GM18498 (cell line): ENCODE measurements at regions not wholly inside any gene's neighbourhood (a gene's known extent, or its start where the extent isn't known, plus 50 kb on each side); places are given as distances from the start of the nearest gene placed in this dataset.

Experiments
- ATAC-seq: cut with Tn5 transposase; IDR thresholded peaks from one replicate; pipeline ENCODE4 v1.9.1; 2021; ENCODE audit warnings: mild to moderate bottlenecking, moderate library complexity; ENCODE audit not compliant: unreplicated experiment

DNA sequence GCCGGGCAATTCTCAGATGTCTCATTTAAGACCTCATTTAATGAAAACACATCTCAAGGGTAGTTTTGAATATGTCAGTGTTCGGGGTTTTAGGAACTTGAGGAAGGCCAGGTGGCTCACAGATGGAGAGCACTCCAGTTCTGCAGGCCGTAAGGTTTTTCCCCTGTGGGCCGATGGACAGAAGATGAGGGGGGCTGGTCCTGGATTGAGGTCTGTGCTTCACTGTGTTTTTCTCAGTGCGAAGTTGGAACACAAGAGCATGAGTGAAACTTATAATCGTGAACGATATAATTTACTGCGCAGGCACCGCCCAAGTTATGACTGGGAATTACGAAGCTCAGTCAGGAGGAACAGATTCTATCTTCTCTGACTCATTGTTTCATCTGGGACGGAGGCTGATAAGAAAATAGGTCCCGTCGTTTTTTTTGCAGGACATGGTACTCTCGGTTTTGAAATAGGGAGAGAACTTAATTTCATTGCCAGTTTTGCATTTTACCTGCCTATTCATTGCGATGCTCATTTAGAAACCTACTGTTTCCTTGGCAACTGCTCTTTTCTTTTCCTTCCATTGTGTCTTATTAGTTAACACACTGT, 591.0 kb upstream of the PFKP start:
- ATAC-seq: no peak

DNA sequence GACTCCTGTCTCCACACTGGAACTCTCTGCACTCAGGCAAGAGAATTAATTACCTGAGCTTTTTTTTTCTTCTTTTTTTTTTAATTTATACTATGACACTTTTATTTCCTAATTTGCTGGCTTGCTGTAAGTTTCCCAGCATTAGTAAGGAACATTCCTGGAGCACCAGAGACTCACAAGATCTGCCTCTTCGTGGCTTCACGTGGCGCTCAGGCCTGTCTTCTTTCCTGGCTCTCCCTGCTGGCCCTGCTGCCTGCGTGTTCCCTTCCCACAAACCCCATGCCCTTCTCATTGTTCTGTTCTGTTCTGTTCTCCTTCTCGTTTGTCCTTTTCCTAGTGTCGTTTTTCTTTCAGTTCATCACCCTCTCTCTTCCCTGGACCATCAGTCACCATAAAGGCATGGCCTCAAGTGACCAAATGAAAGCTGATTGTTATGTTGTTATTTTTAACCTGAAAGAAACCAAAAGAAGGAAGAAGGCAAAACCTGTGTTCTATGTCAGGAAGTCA, 591.6 kb upstream of the PFKP start:
- ATAC-seq: no peak

- ATAC-seq: no peak
These were observed 595.5 kb upstream of the PFKP start for GRCh38 chr10:2471811-2472210.

GRCh38 chr10:2469802-2470201, 597.5 kb upstream of the PFKP start:
- ATAC-seq: no peak

DNA sequence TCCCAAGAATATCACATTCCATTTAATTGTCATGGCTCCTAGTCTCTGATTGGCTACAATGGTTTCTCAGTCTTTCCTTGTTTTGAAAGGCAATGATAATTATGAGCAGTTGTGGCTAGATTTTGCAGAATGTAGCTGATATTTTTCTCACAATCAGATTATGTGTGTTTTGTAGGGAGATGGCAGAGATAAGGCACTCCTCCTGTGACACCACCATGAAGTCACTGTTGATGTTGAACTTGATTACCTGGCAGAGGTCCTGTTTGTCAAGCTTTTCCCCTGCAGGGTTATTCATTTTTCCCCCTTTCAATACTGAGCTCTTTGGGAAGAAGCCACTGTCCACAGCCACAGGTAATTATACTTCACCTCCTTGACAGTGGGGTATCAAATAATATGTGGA, 602.9 kb upstream of the PFKP start:
- no peak for ATAC-seq

DNA sequence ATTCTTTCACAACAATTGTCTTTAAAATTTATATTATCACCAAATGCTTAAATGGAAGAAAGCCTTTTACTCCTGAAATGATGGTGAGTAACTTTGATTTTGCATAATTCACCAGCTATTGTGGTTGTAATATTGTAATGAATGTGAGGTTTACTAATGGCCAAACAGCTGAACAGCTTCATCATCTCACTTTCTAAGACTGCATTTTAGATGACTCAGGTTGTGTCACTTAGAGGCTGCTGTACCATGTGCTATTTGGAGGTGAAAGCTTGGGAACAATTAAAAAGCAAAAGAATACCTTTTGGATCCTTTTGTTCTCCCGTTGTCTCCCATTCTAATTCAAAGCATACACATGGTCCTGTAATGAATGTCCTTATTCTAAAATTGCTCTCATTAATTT, 604.0 kb upstream of the PFKP start:
- no peak for ATAC-seq

DNA sequence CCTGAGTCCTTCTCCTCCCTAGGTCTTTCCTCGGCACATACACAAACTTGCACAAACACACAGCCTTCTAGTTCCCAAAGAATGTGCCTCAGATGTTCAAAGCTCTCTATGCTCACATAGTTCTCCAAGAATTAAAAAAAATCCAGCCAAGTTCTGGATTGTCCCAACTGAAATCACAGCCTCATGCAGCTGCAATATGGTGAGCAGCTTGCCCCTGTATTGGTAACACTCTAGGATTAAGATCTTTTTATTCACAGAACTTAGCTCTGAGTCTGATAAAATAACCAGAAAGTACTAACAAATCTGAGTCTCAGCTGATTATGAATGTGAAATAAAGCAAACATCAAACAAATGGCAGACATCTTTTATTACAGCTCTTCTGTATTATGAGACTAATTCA, 604.8 kb upstream of the PFKP start:
- no peak for ATAC-seq

- ATAC-seq: no peak
These were observed 606.5 kb upstream of the PFKP start for GRCh38 chr10:2460812-2461211.

DNA sequence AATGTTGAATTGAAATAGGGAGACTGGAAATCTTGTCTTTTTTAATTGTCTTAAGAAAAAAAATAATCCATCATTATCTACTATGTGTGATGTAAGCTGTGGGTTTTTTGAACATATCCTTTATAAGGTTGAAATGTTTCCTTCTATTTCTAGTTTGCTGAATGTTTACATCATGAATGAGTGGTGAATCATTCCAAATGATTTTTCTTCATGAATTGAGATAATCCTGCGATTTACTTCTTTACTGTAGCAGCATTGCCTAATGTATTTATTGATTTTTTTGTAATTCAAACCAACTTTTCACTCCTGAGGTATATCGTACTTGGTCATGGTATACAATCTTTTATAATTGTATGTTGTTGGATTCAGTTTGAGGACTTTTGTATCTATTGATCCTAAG, 607.6 kb upstream of the PFKP start:
- no peak for ATAC-seq

- no peak for ATAC-seq
These were observed 610.5 kb upstream of the PFKP start for GRCh38 chr10:2456834-2457233.

DNA sequence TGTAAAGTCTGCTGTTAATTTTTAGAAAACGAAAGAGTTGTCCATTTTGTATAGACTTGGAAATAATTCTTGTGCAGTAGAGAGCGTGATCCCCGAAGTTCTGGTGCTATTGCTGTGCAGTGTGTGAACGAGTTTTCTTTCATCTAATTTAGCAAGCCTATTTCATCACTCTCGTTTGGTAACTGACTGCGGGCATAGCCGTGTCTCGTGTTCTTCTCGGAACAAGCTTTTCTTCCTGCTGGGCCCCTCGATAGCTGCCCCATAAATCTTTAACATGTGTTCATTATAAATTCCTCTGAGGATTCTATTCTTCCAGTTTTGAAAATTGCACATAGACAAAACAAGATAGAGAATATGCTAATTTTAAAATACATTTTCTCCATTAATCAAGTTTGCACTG, 622.0 kb upstream of the PFKP start:
- no peak for ATAC-seq

DNA sequence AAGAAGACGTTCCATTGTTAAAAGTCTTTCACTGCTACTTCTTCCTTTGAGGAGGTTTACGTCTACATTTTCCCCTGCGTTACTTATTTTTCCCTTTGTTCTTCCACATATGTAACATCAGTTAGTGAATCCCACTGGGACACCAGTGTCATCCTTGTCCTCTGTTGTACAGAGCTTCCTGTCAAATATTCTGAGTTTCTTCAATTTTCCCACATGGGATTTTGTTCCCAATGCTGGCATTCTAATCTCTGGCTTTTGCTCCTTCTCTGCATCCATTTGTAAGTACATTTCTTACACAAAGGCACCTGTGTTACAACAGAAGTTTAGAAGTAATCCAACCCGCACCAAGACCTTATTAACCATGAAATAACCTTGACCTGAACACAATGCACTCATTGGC, 627.4 kb upstream of the PFKP start:
- ATAC-seq: no peak

DNA sequence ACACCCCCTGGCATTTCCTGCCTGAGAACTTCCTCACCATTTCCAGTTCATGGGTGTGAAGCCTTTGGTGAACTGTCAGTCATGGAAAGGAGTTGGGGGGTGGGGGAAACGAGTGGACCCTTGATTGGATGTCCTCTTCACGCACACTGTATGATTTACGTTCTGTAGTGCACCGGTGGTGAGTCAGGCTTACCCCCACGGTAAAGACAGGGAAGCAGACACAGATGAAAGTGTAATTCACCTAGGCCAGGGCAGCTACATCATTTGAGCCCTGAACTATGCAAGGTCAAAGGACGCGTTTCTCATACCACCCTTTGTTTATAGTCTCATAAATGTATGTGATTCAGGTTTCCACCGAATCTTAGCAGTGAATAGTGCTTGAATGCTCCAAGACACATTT, 628.3 kb upstream of the PFKP start:
- no peak for ATAC-seq

- ATAC-seq: no peak
These were observed 629.0 kb upstream of the PFKP start for GRCh38 chr10:2438248-2438939.

GRCh38 chr10:2436933-2437332, 630.4 kb upstream of the PFKP start:
- no peak for ATAC-seq

- no peak for ATAC-seq
These were observed 635.4 kb upstream of the PFKP start for GRCh38 chr10:2431961-2432360.

GRCh38 chr10:2427412-2427811, 639.9 kb upstream of the PFKP start:
- ATAC-seq: no peak

DNA sequence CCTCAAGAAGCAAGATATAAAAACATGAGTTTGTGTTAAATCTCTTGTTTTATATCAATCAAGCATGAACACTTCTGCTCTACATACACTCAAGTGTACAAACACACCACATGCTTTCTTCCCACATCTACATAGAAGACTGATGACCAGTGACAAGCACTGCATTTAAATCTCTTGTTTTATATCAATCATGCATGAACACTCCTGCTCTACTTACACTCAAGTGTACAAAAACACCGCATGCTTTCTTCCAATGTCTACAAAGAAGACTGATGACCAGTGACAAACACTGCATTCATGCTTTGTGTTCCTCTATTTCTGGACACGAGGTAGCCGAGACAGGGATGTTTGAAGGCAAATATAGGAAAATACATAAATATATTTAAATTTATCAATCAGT, 642.0 kb upstream of the PFKP start:
- ATAC-seq: no peak

GRCh38 chr10:2414562-2414961, 652.8 kb upstream of the PFKP start:
- no peak for ATAC-seq

GRCh38 chr10:2414039-2414438, 653.3 kb upstream of the PFKP start:
- no peak for ATAC-seq

DNA sequence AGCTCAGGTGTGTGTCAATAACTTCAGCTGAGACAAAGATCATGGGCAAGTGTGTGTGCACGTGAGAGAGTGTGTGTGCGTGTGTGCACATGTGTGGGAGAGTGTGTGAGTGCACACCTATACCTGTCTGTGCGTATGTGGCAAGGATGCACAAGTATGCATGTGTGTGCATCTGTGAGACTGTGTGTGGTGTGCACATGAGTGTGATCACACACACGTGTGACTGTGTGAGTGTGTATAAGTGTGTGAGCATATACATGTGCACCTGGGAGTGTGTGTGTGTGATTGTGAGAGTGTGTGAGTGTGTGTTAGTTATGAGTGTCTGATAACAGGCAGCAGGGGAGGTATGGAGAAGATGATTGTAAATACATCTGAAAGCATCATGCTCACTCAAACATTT, 657.3 kb upstream of the PFKP start:
- no peak for ATAC-seq

- no peak for ATAC-seq
These were observed 664.1 kb upstream of the ADARB2 start for GRCh38 chr10:2401459-2401858.

GRCh38 chr10:2399482-2399881, 662.2 kb upstream of the ADARB2 start:
- no peak for ATAC-seq
